ENCODE measurements at regions not wholly inside any gene's neighbourhood (a gene's known extent, or its start where the extent isn't known, plus 50 kb on each side); places are given as distances from the start of the nearest gene placed in this dataset.

DNA sequence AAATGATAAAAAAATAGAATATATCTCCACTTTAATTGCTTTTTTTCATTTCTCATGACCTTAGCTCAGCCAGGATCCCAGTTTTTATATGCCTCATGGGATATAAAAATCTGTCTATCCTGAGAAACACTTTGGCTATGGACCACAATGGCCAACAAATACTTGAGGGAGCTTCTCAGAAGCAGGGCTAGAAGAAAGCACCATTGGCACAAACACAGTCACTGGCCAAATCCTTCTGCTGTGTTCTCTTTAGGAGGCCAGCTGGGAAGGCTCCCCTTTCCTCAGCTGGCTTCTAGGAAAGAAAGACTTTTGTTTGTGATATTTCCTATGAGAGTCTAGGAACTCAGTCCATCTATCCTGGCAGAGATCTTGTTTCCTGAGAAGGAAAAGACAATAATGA is 856.2 kb upstream of the GHITM start:
- TF ChIP-seq, protein P1, sequence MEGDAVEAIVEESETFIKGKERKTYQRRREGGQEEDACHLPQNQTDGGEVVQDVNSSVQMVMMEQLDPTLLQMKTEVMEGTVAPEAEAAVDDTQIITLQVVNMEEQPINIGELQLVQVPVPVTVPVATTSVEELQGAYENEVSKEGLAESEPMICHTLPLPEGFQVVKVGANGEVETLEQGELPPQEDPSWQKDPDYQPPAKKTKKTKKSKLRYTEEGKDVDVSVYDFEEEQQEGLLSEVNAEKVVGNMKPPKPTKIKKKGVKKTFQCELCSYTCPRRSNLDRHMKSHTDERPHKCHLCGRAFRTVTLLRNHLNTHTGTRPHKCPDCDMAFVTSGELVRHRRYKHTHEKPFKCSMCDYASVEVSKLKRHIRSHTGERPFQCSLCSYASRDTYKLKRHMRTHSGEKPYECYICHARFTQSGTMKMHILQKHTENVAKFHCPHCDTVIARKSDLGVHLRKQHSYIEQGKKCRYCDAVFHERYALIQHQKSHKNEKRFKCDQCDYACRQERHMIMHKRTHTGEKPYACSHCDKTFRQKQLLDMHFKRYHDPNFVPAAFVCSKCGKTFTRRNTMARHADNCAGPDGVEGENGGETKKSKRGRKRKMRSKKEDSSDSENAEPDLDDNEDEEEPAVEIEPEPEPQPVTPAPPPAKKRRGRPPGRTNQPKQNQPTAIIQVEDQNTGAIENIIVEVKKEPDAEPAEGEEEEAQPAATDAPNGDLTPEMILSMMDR (IDR thresholded peaks at IDR 0.05) = no peak
- TF ChIP-seq POLR2A (IDR thresholded peaks at IDR 0.05) = no peak

All from vagina (tissue), 2 donors.